ENCODE measurements at regions not wholly inside any gene's neighbourhood (a gene's known extent, or its start where the extent isn't known, plus 50 kb on each side); places are given as distances from the start of the nearest gene placed in this dataset.

DNA sequence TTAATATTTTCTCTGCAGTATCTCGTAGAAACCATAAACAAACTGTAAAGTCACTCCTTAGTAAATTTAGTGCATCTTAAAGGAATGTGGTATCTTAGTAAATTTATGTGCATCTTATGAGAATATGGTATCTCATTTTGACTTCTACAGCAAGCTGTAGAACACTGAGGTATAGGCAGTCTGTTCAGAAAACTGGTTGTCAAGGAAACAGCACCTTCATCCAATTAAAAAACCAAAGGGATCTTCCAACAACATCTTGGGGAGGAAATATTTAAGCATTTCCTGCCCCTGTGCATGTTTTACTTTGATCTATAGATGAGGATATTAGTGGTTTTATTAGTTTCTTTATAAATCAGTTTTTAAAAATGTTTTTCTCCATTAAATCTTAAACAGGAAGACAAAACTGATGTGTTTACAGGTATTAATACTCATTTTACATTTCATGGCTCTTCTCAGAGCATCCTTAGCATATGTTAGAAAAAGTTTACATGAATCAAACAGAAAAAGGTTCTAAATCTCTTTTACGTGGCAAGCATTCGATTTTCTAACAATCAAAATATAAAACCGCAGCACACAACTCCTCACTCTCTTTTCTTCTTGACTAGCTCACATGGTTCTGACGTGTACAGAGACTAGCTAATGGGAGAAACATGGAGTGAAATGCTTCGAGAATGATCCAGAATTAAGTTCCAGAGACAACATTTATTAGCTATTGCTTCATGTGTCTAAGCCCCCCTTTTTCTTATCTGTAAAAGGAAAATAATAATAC is 668.8 kb downstream of the PTPRC start:
- TF ChIP-seq, protein P1, sequence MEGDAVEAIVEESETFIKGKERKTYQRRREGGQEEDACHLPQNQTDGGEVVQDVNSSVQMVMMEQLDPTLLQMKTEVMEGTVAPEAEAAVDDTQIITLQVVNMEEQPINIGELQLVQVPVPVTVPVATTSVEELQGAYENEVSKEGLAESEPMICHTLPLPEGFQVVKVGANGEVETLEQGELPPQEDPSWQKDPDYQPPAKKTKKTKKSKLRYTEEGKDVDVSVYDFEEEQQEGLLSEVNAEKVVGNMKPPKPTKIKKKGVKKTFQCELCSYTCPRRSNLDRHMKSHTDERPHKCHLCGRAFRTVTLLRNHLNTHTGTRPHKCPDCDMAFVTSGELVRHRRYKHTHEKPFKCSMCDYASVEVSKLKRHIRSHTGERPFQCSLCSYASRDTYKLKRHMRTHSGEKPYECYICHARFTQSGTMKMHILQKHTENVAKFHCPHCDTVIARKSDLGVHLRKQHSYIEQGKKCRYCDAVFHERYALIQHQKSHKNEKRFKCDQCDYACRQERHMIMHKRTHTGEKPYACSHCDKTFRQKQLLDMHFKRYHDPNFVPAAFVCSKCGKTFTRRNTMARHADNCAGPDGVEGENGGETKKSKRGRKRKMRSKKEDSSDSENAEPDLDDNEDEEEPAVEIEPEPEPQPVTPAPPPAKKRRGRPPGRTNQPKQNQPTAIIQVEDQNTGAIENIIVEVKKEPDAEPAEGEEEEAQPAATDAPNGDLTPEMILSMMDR (IDR thresholded peaks at IDR 0.05): no peak
- no peak for TF ChIP-seq POLR2A (IDR thresholded peaks at IDR 0.05)
- TF ChIP-seq EP300 (IDR thresholded peaks at IDR 0.05): no peak
- no peak for TF ChIP-seq POLR2AphosphoS5 (IDR thresholded peaks at IDR 0.05)
- H3K4me3 ChIP-seq: no peak overlapping the region
- H3K27ac ChIP-seq: no peak overlapping the region
- intact Hi-C loops (cut with DNase I): no loop called here
- no peaks in the 10 kb centered on the region for H3K9me3 ChIP-seq
- no peak for DNase-seq
- 79 to 87% methylated on average over 6 of the region's 6 CpGs for WGBS, 2 donors
- H3K27me3 ChIP-seq: no peaks in the 10 kb centered on the region
- H3K36me3 ChIP-seq: no peaks in the 10 kb centered on the region
- no peaks in the 10 kb centered on the region for H3K4me1 ChIP-seq

DNA sequence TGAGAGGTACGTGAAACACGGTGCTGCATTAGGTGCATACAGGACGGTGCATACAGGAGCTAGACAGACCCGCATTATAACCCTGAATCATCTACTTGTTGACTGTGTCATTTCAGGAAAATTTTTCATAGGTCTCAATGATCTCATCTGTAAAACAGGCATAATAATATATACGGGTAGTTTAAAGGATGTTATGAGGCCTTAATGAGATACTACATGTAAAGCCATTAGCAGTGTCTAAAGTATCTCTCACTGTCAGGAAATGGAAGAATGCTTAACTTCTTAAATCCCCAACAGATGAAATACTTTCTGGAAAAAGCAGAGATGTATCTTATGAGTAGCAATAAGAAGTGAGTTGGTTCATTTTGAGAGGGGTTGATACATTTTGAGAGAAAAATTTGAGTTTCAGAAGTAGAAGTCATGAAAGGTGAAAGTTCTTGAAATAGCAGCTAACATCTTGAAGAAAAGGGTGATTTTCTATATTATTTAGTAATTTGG is 669.6 kb downstream of the PTPRC start:
- 79 to 89% methylated on average over 5 of the region's 5 CpGs for WGBS, 2 donors
- Histone ChIP-seq H3K27me3 (no peaks in the 10 kb centered on the region), H3K36me3 (no peaks in the 10 kb centered on the region), H3K4me3 (no peak overlapping the region), H3K4me1 (no peaks in the 10 kb centered on the region), H3K27ac (no peak overlapping the region), H3K9me3 (no peaks in the 10 kb centered on the region)
- TF ChIP-seq, protein P1 (IDR thresholded peaks at IDR 0.05): no peak
- no peak for TF ChIP-seq EP300 (IDR thresholded peaks at IDR 0.05)
- no peak for TF ChIP-seq POLR2A (IDR thresholded peaks at IDR 0.05)
- TF ChIP-seq POLR2AphosphoS5 (IDR thresholded peaks at IDR 0.05): no peak
- intact Hi-C loops (cut with DNase I): no loop called here
- DNase-seq: no peak

DNA sequence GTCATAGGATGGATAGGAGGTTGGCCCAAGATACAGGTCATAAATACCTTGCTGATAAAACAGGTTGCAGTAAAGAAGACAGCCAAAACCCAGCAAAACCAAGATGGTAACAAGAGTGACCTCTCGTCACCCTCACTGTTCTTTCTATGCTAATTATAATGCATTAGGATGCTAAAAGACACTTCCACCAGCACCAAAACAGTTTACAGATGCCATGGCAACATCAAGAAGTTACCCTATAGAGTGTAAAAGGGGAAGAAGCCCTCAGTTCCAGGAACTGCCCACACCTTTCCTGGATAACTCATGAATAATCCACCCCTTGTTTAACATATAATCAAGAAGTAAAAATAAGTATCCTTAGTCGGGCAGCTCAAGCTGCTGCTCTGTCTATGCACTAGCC is 671.9 kb downstream of the PTPRC start:
- H3K27me3 ChIP-seq: no peaks in the 10 kb centered on the region
- TF ChIP-seq POLR2A (IDR thresholded peaks at IDR 0.05): no peak
- no peak for TF ChIP-seq EP300 (IDR thresholded peaks at IDR 0.05)
- no peaks in the 10 kb centered on the region for H3K9me3 ChIP-seq
- no peak for DNase-seq
- intact Hi-C loops (cut with DNase I): no loop called here
- 87 to 94% methylated on average over 2 of the region's 2 CpGs for WGBS, 2 donors
- no peak overlapping the region for H3K4me3 ChIP-seq
- no peaks in the 10 kb centered on the region for H3K36me3 ChIP-seq
- H3K27ac ChIP-seq: no peak overlapping the region
- H3K4me1 ChIP-seq: no peaks in the 10 kb centered on the region

DNA sequence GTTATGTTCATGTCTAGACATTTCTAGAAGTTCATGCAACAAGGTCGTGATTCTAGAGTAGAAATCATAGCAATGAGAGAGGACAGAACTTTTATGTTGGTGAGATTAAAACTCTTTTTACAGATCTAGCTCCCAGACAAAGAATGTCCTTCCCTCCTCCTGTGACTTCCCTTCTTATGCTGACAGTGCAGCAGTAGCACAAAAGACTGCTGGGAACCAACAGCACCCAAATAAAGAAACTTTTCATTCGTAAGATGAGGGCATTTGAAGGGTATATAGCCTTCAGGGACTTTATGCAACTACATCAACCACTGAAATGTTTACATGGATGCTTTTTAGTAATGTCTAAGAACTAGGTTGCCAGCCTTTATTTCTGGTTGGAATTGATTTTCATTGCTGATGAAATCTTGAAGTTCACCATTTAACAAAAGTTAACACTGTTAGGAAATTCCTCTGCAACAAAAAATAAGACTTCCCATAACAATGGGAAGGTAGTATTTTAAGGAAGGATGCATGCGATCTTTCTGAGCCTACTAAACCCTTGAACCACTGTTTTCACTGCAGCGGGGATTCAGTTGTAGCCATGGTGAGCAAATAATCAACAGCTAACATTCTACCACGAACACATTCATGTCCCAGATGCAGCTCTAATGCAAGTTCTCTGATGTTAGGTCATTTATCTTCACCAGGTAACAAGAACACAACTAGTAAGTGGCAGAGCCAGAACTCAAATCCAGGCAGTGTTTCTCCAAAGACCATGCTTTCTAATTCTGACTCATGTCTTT is 672.8 kb downstream of the PTPRC start:
- Histone ChIP-seq H3K9me3 (no peaks in the 10 kb centered on the region), H3K4me3 (no peak overlapping the region), H3K4me1 (no peaks in the 10 kb centered on the region), H3K36me3 (no peaks in the 10 kb centered on the region), H3K27ac (no peak overlapping the region), H3K27me3 (no peaks in the 10 kb centered on the region)
- no peak for TF ChIP-seq POLR2A (IDR thresholded peaks at IDR 0.05)
- WGBS, 2 donors: 82 to 88% methylated on average over 5 of the region's 5 CpGs
- intact Hi-C loops (cut with DNase I): no loop called here
- DNase-seq: no peak

DNA sequence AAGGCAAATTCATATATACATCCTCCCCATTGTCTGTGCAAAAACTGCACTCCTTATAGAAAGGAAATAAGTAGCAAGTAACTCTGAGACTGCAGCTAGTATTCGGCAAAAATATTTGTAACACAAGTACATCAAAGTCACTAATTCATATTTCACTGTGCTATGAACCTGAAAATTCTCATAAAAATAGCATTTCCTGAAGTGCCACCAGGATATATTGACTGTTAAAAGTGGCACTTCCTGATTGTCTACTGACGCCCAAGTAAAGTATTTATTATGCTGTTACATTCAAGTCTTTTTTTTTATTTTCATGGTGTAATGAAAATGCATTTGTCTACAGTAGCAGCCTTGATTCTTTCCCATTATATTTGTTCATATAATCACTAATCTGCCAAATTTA is 673.8 kb downstream of the PTPRC start:
- H3K9me3 ChIP-seq: no peaks in the 10 kb centered on the region
- 11 to 20% methylated on average over 2 of the region's 2 CpGs for WGBS, 2 donors
- TF ChIP-seq POLR2A (IDR thresholded peaks at IDR 0.05) (no peak), EP300 (IDR thresholded peaks at IDR 0.05) (no peak), POLR2AphosphoS5 (IDR thresholded peaks at IDR 0.05) (no peak)
- TF ChIP-seq, protein P1 (IDR thresholded peaks at IDR 0.05): no peak
- no peak overlapping the region for H3K4me3 ChIP-seq
- H3K4me1 ChIP-seq: no peaks in the 10 kb centered on the region
- H3K27me3 ChIP-seq: no peaks in the 10 kb centered on the region
- H3K27ac ChIP-seq: no peak overlapping the region
- no peaks in the 10 kb centered on the region for H3K36me3 ChIP-seq
- DNase-seq: no peak
- intact Hi-C loops (cut with DNase I): no loop called here

Measured in sigmoid colon (tissue), 6 donors.